AG10803 (cell line): ENCODE measurements at regions not wholly inside any gene's neighbourhood (a gene's known extent, or its start where the extent isn't known, plus 50 kb on each side); places are given as distances from the start of the nearest gene placed in this dataset.

ENCODE experiments used
- DNase-seq: peaks from one replicate; pipeline ENCODE4 v3.0.0; 2010; ENCODE audit warnings: low read depth
- H3K4me3 ChIP-seq: 2 replicates; pipeline ENCODE4 v1.5.1; 2011; ENCODE audit warnings: mild to moderate bottlenecking, low read length, control low read depth
- CTCF ChIP-seq: conservative IDR thresholded peaks from 2 replicates; pipeline ENCODE4 v1.5.1; 2011; ENCODE audit warnings: mild to moderate bottlenecking, low read length, control low read depth, inconsistent platforms

GRCh38 chr6:140027219-140027618 lies 652.8 kb upstream of the CITED2 start:
- DNase-seq: no peak
- H3K4me3 ChIP-seq: no peak overlapping the region
- no peak for TF ChIP-seq CTCF

- DNase-seq: no peak
- TF ChIP-seq CTCF: no peak
- H3K4me3 ChIP-seq: no peak overlapping the region
Measured at GRCh38 chr6:140026546-140026945, 652.1 kb upstream of the CITED2 start.

DNA sequence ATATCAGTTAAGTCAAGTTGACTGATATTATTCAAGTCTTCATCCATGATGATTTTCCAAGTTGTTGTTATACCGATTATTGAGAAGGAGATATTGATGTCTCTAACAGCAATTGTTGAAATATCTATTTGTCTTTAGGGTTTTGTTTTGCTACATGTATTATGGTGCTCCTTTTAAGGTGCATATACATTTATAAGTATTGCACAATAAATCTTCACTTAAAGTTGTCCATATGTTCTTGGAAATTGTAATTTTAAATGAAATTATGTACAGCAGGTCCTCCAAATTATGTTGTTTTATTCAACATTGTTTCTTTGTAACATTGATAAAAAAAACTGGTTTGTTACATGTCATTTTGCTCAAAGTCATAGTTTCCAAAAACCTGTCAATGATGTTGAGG lies 650.7 kb upstream of the CITED2 start:
- no peak for DNase-seq
- no peak for TF ChIP-seq CTCF
- no peak overlapping the region for H3K4me3 ChIP-seq

DNA sequence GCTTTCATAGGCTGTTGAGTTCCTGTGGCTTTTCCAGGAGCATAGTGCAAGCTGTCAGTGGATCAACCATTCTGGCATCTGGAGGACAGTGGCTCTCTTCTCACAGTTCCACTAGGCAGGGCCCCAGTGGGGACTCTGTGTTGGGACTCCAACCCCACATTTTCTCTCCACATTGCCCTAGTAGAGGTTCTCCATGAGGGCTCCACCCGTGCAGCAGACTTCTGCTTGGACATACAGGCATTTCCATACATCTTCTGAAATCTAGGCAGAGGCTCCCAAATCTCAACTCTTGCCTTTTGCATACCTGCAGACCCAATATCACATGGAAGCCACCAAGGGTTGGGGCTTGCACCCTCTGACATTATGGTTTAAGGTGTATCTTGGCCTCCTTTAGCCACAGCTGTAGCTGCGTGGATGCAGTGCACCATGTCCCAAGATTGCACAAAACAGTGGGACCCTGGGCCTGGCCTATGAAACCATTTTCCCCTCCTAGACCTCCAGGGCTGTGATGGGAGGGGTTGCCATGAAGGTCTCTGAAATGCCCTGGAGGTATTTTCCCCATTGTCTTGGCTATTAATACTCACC lies 645.9 kb upstream of the CITED2 start:
- H3K4me3 ChIP-seq: no peak overlapping the region
- no peak for TF ChIP-seq CTCF
- DNase-seq: no peak

DNA sequence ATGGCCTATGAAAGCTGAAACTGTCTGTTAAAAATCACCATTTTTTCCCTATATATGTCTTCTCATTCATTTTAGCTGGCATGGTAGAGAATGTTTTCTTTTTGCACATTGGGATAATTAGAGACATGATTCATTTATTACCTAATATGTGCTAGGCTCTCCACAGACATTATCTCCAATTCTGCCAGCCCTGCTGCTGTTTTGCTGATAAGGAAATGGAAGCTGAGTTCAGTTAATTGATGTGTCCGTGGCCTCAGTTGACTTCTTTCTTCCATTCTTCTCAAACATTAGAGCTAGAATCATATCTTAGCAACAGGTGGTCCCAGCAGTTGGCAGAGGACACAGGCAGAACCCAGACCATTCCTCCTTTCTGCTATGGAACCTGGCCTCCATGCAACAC lies 644.1 kb upstream of the CITED2 start:
- H3K4me3 ChIP-seq: no peak overlapping the region
- no peak for DNase-seq
- TF ChIP-seq CTCF: no peak

GRCh38 chr6:140017470-140017869 lies 643.0 kb upstream of the CITED2 start:
- H3K4me3 ChIP-seq: no peak overlapping the region
- DNase-seq: no peak
- no peak for TF ChIP-seq CTCF

DNA sequence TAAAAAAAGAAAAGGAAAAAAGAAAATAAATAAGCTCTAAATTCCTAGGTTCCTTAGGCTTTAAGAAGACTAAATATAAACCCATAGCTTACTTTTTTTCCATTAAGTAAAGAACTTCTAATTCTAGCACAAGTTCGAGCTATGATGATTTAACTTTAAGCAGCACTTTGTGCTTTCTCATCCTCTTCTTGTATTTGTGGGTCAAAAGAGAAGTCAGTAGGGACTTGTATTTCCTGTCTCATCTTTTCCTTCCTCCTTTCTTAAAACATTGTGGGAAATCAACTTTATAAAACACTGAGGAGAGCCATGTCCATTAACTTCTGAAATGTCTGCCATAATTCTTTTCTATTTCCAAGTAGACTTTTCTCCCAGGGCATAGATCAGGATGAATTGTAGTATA lies 637.7 kb upstream of the CITED2 start:
- no peak for DNase-seq
- H3K4me3 ChIP-seq: no peak overlapping the region
- TF ChIP-seq CTCF: no peak
